ENCODE measurements at regions not wholly inside any gene's neighbourhood (a gene's known extent, or its start where the extent isn't known, plus 50 kb on each side); places are given as distances from the start of the nearest gene placed in this dataset.

DNA sequence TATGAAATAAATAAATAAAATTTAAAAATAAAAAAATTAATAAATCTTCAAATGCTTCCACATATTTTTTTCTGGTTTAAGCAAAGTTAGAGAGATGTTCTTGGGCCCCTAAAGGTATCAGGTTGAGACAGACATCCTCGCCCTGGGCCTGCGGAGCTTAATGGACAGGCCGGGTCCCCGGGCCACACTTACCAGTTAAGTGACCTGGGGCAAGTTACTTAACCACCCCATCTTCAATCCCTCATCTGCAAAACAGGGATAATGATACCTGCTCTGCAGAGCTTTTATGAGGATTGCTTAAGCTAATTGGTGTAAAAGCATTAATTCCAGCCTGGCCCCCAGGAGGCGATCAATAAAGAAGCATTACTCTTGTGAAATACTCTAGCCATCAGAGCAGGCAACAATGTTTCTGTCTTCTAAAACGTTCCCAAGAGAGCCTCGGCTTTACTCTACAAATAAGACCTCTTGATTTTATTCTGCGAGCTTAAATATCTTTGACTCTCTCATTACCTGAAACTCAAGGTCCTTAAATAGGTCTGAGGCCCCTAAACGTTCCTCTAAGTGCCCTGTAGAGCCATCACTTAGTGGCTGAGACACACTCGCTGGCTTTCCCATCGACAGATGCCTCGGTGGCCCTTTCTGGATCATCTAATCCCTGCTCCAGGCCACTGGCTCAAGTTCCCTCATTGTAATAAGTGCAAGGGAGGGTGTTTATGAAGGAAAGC, 81.1 kb upstream of the DIO3 start:
- Histone ChIP-seq H3K27me3 (peaks cover 0 to 16% (median 0%) of the 10 kb centered on the region in 4 donors), H3K4me3 (no peak overlapping the region), H3K27ac (replicated peaks in 1 of 4) (peak overlapping the region in 3 of 4 donors; percentile 47 to 73 (median 69)), H3K36me3 (no peaks in the 10 kb centered on the region), H3K9me3 (peaks cover 0 to 19% (median 11%) of the 10 kb centered on the region in 4 donors), H3K4me1 (peaks cover 0 to 42% (median 30%) of the 10 kb centered on the region in 4 donors)
- intact Hi-C loops (cut with DNase I): no loop called here
- DNase-seq (ENCODE audit: extremely low spot score): no peak
- WGBS: 75% methylated on average over 10 of the region's 12 CpGs
- TF ChIP-seq POLR2AphosphoS5 (IDR thresholded peaks at IDR 0.05) (no peak), POLR2A (IDR thresholded peaks at IDR 0.05; ENCODE audit: low read depth) (no peak)

DNA sequence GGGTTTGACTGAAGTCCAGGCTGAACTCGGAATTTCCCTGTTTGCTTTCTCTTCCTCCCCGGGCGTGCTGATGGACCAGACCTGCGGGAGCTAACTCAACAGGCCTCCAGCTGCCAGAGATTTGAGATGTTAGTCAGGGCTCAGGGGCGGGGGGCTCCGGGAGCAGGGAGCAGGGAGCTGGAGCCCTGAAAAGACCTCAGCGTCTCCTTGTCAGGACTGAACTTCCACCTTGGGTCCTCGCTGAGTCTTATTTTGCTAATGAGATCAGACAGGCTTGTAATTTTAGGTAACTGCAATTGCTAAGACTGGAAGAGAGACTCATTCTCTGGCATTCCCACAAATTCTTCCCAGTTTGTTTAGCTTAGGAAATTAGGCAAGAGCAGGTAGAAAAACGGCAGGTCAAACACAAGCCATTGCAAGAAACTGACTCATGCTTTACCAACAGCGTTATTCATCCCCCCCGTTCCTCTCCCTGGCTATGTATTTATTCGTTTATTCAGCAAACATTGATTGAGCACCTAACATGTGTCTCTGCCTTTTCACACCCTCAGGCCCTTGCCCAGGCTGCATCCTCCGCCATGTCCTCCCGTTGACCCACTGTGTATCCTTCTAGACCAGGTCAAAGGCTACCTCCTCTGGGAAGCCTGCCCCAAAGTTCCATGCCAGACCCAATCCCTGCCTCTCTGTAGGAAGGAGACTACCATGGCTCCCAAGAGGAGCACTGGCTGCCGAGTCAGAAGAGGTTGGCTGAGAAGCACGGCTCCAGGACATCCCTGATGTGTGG, 80.4 kb upstream of the DIO3 start:
- DNase-seq (ENCODE audit: extremely low spot score): no peak
- no peaks in the 10 kb centered on the region for H3K36me3 ChIP-seq
- WGBS: 41% methylated on average over 12 of the region's 16 CpGs
- intact Hi-C loops (cut with DNase I): no loop called here
- no peak overlapping the region for H3K4me3 ChIP-seq
- peaks cover 0 to 34% (median 23%) of the 10 kb centered on the region in 4 donors for H3K4me1 ChIP-seq
- peak overlapping the region in 3 of 4 donors; percentile 47 to 73 (median 69) for H3K27ac ChIP-seq (replicated peaks in 1 of 4)
- TF ChIP-seq EP300 (IDR thresholded peaks at IDR 0.05) (no peak), POLR2AphosphoS5 (IDR thresholded peaks at IDR 0.05) (peak in 1 of 2 donors; percentile 47), POLR2A (IDR thresholded peaks at IDR 0.05; ENCODE audit: low read depth) (no peak)
- TF ChIP-seq, protein P1, sequence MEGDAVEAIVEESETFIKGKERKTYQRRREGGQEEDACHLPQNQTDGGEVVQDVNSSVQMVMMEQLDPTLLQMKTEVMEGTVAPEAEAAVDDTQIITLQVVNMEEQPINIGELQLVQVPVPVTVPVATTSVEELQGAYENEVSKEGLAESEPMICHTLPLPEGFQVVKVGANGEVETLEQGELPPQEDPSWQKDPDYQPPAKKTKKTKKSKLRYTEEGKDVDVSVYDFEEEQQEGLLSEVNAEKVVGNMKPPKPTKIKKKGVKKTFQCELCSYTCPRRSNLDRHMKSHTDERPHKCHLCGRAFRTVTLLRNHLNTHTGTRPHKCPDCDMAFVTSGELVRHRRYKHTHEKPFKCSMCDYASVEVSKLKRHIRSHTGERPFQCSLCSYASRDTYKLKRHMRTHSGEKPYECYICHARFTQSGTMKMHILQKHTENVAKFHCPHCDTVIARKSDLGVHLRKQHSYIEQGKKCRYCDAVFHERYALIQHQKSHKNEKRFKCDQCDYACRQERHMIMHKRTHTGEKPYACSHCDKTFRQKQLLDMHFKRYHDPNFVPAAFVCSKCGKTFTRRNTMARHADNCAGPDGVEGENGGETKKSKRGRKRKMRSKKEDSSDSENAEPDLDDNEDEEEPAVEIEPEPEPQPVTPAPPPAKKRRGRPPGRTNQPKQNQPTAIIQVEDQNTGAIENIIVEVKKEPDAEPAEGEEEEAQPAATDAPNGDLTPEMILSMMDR (IDR thresholded peaks at IDR 0.05): no peak
- H3K27me3 ChIP-seq: peaks cover 0 to 10% (median 0%) of the 10 kb centered on the region in 4 donors
- peaks cover 0 to 27% (median 14%) of the 10 kb centered on the region in 4 donors for H3K9me3 ChIP-seq

DNA sequence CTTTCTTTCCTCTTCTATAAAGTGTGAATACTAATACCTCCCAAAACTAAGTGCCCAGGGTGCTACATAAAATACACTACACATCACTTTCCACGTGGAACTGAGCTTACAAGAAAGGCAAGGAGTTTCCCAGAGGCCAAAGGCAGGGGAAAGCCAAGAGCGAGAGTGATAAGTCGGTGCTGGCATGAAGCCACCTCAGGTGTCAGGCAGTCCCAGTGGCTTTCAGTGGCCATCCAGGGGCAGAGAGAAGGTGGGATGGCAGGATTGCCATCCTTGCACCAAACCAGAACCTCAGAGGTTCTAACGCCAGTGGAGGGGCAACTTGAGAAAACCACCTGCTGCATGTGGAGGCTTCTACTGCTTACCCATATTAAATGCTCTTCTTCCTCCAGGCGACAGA, 79.7 kb upstream of the DIO3 start:
- 88% methylated on average over 5 of the region's 5 CpGs for WGBS
- H3K9me3 ChIP-seq: peaks cover 0 to 31% (median 16%) of the 10 kb centered on the region in 4 donors
- peaks cover 0 to 28% (median 18%) of the 10 kb centered on the region in 4 donors for H3K4me1 ChIP-seq
- intact Hi-C loops (cut with DNase I): no loop called here
- DNase-seq (ENCODE audit: extremely low spot score): no peak
- TF ChIP-seq POLR2A (IDR thresholded peaks at IDR 0.05; ENCODE audit: low read depth) (no peak), EP300 (IDR thresholded peaks at IDR 0.05) (no peak), POLR2AphosphoS5 (IDR thresholded peaks at IDR 0.05) (no peak)
- TF ChIP-seq, protein P1 (IDR thresholded peaks at IDR 0.05): no peak
- H3K36me3 ChIP-seq: no peaks in the 10 kb centered on the region
- peaks cover 0 to 5% (median 0%) of the 10 kb centered on the region in 4 donors for H3K27me3 ChIP-seq
- peak overlapping the region in 3 of 4 donors; percentile 47 to 73 (median 69) for H3K27ac ChIP-seq (replicated peaks in 1 of 4)
- no peak overlapping the region for H3K4me3 ChIP-seq

DNA sequence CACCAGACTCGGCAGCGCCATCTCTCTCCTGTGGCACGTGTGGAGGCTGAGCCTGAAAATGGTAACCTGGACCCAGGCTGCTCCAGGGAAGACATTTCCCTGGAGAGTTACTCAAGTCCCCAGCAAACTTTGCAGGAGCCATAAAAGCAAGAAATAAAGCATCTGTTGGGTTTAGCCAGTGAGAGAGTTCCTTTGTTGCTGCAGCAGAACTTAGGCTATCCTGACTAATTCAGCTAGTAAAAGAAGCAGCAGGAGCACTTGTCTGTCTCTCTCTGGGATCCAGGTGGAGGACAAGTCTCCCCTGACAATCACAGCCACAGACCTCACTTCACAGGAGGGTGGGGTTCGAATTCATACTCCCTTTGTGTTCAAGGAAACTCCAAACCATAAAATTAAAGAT, 79.2 kb upstream of the DIO3 start:
- Histone ChIP-seq H3K27ac (replicated peaks in 1 of 4) (no peak overlapping the region), H3K4me3 (no peak overlapping the region), H3K36me3 (no peaks in the 10 kb centered on the region), H3K9me3 (peaks cover 0 to 36% (median 17%) of the 10 kb centered on the region in 4 donors), H3K27me3 (peaks cover 0 to 5% (median 0%) of the 10 kb centered on the region in 4 donors), H3K4me1 (peaks cover 0 to 24% (median 16%) of the 10 kb centered on the region in 4 donors)
- WGBS: 78% methylated on average over 4 of the region's 4 CpGs
- TF ChIP-seq, protein P1 (IDR thresholded peaks at IDR 0.05): no peak
- TF ChIP-seq POLR2AphosphoS5 (IDR thresholded peaks at IDR 0.05): no peak
- no peak for TF ChIP-seq POLR2A (IDR thresholded peaks at IDR 0.05; ENCODE audit: low read depth)
- TF ChIP-seq EP300 (IDR thresholded peaks at IDR 0.05): no peak
- intact Hi-C loops (cut with DNase I): no loop called here
- no peak for DNase-seq (ENCODE audit: extremely low spot score)

DNA sequence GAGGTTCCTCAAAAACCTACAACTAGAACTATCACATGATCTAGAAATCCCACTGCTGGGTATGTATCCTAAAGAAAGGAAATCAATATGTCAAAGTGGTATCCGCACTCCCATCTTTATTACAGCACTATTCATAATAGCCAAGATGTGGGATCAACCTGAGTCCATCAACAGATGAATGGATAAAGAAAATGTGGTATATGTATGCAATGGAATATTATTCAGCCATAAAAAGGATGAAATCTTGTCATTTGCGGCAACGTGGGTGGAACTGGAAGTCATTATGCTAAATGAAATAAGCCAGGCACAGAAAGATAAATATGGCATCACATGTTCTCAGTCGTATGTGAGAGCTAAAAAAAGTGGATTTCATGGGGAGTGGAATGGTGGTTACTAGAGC, 77.5 kb upstream of the DIO3 start:
- DNase-seq (ENCODE audit: extremely low spot score): no peak
- H3K4me1 ChIP-seq: peaks cover 0 to 17% (median 14%) of the 10 kb centered on the region in 4 donors
- TF ChIP-seq EP300 (IDR thresholded peaks at IDR 0.05) (no peak), POLR2AphosphoS5 (IDR thresholded peaks at IDR 0.05) (no peak), POLR2A (IDR thresholded peaks at IDR 0.05; ENCODE audit: low read depth) (no peak)
- TF ChIP-seq, protein P1 (IDR thresholded peaks at IDR 0.05): no peak
- H3K36me3 ChIP-seq: no peaks in the 10 kb centered on the region
- H3K9me3 ChIP-seq: peaks cover 0 to 37% (median 17%) of the 10 kb centered on the region in 4 donors
- no peak overlapping the region for H3K27ac ChIP-seq (replicated peaks in 1 of 4)
- intact Hi-C loops (cut with DNase I): no loop called here
- WGBS: 82% methylated on average over 4 of the region's 4 CpGs
- H3K27me3 ChIP-seq: peaks cover 0 to 5% (median 0%) of the 10 kb centered on the region in 4 donors
- no peak overlapping the region for H3K4me3 ChIP-seq
